HG03097 (cell line): ENCODE measurements at regions not wholly inside any gene's neighbourhood (a gene's known extent, or its start where the extent isn't known, plus 50 kb on each side); places are given as distances from the start of the nearest gene placed in this dataset.
"Not testable (repeated sequence)": the region's sequence is repeated elsewhere in the genome, so short reads cannot be mapped to it uniquely, and the experiment has no call there.

Experiments
- ATAC-seq: cut with Tn5 transposase; IDR thresholded peaks from one replicate; pipeline ENCODE4 v1.9.1; 2021; ENCODE audit not compliant: unreplicated experiment, low FRiP score

DNA sequence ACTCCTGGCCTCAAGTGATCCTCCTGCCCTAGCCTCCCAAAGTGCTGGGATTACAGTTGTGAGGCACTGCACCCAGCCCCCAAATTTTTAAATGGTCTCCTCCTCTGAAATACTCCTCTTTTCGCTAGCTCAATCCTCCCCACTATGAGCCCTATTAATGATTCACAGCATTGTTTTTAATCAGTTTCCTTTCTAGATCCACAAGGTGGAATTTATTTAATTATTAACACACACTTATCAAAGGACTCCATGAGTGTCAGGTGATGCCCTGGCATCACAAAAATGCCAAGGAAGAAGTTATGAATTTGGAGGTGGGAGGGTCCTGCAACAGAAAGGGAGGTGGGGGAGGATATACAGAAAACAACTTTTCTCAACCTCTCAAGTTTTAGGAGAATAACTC, 806.5 kb downstream of the PRELID2 start:
- no peak for ATAC-seq

GRCh38 chr5:145027286-145027685, 807.9 kb downstream of the PRELID2 start:
- ATAC-seq: no peak

GRCh38 chr5:145025775-145026174, 809.4 kb downstream of the PRELID2 start:
- ATAC-seq: no peak

DNA sequence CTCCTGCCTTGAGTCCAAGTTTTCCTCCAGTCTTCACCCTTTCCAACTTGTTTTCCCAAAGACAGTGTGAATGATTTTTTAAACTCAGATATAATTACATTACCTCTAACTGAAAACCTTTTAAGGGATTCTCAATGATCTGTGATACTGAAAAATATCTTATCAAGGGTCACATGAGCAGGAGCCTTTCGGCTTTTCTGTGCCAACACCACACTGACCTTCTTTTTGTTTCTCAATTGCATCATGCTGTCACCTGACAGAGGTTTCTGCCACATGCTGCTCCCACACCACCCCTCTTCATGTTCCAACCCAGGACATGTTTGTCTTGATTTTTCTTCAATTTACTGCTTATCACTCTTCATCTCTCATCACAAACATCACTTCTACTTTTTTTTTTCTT, 820.0 kb downstream of the PRELID2 start:
- ATAC-seq: no peak

DNA sequence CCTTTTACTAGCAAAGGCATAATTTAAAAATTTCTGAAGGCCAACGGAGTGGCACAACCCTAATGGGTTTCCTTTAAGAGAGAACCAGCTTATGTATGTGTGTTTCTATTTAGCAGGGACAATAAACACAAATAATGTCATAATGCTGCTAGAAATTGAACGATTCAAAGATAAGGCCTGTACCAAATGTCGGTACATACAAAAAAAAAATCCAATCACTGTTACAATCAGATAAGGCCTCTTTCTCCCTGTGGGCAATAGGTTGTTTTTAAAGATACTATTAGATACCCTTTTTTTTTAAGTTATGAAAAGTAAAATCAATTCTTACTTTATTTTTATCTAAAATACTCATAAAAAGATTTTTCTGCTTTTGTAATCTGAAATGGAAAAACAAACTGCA, 821.0 kb downstream of the PRELID2 start:
- ATAC-seq: no peak

- no peak for ATAC-seq
Measured at GRCh38 chr5:145010834-145011233, 824.3 kb downstream of the PRELID2 start.

GRCh38 chr5:145008876-145009530, 826.1 kb downstream of the PRELID2 start:
- ATAC-seq: no peak

DNA sequence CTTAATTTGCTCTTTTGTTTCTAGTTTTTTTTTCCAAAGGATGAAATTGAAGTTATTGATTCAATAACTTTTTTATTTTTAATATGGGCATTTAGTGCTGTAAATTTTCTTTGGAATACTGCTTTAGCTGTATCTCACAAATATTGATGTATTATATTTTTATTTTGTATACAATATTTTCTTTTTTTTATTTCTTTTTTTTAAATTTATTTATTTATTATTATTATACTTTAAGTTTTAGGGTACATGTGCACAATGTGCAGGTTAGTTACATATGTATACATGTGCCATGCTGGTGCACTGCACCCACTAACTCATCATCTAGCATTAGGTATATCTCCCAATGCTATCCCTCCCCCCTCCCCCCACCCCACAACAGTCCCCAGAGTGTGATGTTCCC, 823.7 kb downstream of the KCTD16 start:
- not testable (repeated sequence) for ATAC-seq

DNA sequence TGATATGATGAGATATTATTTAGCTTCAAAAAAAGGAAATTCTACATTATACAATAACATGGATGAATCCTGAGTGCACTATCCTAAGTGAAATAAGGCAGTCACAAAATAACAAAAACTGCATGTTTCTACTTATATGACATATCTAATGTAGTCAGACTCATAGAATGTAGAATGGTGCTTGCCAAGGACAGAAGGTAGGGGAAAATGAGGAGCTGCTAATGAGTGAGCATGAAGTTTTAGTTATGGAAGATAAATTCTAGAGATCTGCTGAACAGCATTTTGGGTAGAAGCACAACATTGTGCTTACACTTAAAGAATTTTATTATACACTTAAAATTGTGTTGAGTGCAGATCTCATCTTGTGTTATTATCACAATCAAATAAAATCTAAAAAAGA, 812.4 kb downstream of the KCTD16 start:
- no peak for ATAC-seq

DNA sequence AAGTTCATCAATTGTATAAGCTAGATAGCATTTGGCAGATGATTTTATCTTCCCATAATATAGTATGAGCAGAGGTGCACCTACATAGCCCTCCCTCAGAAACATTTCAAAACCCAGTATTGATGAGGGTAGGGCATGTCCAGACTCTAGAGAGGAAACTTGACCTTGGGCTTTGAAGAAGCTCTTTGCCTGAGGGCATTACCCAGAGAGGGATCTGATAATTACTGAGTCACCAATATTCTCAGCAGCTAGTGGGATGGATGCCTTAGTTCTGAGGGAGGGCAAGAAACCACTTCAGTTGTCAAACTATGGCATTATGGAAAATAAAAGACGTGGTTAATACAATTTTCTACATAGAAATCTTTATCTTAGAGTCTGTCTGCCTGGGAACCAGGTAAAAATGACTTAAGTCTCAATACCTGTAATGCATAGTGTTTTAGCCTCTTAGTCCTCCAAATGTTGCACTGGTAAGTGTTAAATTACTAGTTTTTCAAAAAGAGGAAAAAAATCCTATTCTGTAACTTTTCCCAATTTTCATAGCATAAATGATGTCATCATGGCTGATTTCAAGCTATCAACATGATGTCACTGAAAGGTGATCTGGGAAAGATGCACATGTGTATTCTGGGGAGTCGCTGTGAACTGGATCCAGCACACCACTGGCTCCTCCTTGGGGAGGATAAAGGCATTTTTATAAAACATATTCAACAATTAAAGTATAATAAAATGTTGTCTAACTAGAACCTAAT, 809.0 kb downstream of the KCTD16 start:
- ATAC-seq: no peak

GRCh38 chr5:144972317-144972716, 801.6 kb downstream of the KCTD16 start:
- ATAC-seq: no peak

DNA sequence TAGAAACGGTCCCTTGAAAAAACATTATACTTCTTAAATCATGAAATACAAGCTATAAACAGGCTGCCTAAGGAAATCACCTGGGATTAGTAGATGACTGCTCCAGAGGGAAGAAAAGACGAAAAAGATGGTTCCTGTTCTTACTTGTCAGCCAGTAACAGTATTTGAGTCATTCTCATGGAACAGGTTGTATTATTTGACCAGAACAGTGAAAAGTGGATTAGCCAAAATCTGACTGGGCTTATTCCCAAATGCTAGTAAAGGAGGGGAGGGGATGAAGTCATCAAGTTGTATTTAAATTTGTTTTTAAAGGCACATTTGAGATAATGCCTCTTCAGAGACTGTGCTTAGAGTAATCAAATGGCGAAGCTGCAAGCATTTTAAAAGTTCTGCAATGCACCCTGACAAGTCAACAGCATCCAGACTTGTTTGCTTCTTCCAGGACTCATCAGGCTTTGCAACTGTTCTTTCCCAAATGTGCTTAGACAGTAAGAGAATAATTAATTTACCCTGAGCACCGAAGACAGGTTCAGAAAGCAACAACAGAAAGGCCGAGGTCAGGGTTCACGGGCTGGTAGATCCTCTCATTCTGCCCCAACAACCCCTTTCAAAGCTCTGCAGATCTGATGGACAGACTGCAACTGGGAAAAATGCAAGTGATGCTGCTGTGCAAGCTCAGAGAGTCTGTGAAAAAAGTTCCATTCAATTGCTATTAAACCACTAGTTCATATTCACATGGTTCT, 800.6 kb downstream of the KCTD16 start:
- ATAC-seq: no peak

DNA sequence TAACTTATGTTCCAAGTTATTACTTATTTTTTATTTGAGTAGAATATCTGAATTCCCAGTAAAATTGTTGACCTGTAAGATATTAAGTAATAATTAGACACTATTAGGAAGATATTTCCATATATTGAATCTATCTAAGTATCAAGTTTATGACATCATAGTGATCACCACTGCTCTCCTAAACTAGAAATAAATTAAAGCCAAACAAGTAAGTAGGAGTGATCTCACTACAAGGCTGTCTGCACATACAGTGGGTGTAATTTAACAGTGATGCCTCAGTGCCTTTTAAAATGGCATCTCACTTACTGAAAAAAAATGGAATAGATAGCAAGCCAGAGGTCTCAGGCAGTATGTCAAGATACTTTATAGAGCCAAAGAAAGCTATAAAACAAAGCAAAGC, 789.6 kb downstream of the KCTD16 start:
- no peak for ATAC-seq

DNA sequence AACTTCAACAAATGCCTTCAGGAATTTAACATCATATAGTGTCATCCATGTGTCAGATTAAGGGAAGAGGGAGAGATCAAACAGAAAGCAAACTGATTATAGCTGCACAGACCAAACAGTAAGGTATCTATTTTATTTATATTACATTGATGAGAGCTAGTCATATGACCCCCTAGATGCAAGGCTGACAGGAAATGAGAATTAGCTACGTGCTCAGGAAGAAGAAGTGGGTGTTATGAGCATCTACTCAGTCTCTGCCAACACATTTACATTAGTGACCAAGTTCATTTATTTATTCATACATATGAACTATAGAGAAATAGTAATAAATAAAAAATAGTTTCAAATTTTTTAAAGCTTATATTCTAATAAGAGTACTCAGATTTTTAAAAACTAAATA, 787.3 kb downstream of the KCTD16 start:
- ATAC-seq: no peak

GRCh38 chr5:144950996-144951395, 780.3 kb downstream of the KCTD16 start:
- ATAC-seq: no peak

DNA sequence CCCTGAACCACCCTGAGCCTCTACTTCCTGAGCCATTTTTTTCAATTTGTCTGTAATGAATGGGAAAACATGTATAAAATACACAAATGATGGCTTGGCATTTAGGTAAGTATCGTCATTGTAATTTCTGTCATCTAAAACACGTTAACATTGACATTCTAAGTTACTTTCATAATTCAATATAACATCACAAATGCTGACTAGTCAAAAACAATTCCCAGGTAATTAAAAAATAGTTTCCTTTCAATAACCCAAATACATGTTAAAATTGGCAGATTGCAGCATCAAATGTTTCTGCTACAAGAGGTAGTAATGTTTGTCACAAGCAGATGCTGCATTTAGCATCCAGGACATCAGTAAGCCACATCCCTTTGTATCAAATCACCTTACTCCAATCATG, 776.4 kb downstream of the KCTD16 start:
- no peak for ATAC-seq

- no peak for ATAC-seq
Measured at GRCh38 chr5:144945503-144945902, 774.8 kb downstream of the KCTD16 start.

- ATAC-seq: no peak
Measured at GRCh38 chr5:144944936-144945335, 774.3 kb downstream of the KCTD16 start.

GRCh38 chr5:144941004-144941403, 770.3 kb downstream of the KCTD16 start:
- no peak for ATAC-seq

GRCh38 chr5:144918371-144918770, 747.7 kb downstream of the KCTD16 start:
- ATAC-seq: no peak

GRCh38 chr5:144915452-144915851, 744.8 kb downstream of the KCTD16 start:
- no peak for ATAC-seq

DNA sequence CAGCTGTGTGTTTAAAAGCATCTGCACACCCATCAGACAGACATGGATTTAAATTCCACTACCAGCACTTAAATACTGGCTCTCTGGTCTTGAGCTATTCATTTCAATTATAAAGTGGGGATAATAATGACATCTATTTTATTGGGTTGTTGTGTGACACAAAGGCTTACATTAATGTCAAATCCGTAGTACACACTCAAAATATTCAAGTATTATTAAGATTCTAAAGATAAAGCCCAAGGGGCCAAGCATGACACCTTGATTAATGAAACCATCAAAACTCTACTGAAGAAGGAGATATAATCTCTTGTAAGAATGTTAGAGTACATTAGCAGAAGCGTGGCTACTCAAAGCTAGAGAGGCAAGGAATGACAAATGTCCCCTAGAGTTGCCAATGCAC, 743.0 kb downstream of the KCTD16 start:
- ATAC-seq: no peak
